ENCODE measurements at regions not wholly inside any gene's neighbourhood (a gene's known extent, or its start where the extent isn't known, plus 50 kb on each side); places are given as distances from the start of the nearest gene placed in this dataset.

GRCh38 chr11:28919194-28919593, 811.0 kb downstream of the METTL15 start:
- Histone ChIP-seq H3K36me3 (ENCODE audit: low read depth, missing control alignments) (no peaks in the 10 kb centered on the region), H3K9me3 (no peaks in the 10 kb centered on the region), H3K27ac (no peak overlapping the region), H3K27me3 (no peaks in the 10 kb centered on the region), H3K4me3 (no peak overlapping the region), H3K4me1 (no peaks in the 10 kb centered on the region)
- TF ChIP-seq CTCF (IDR thresholded peaks at IDR 0.05) (no peak), POLR2A (IDR thresholded peaks at IDR 0.05) (no peak)
- no peak for DNase-seq
- intact Hi-C loops (cut with DNase I; ENCODE audit: low total_unique reads): no loop called here
- WGBS, 2 donors: 86 to 90% methylated on average over 5 of the region's 5 CpGs

- no peak for DNase-seq
- Histone ChIP-seq H3K27ac (no peak overlapping the region), H3K36me3 (ENCODE audit: low read depth, missing control alignments) (no peaks in the 10 kb centered on the region), H3K9me3 (no peaks in the 10 kb centered on the region), H3K4me3 (no peak overlapping the region), H3K27me3 (no peaks in the 10 kb centered on the region), H3K4me1 (no peaks in the 10 kb centered on the region)
- TF ChIP-seq POLR2A (IDR thresholded peaks at IDR 0.05) (no peak), CTCF (IDR thresholded peaks at IDR 0.05) (no peak)
- intact Hi-C loops (cut with DNase I; ENCODE audit: low total_unique reads): no loop called here
Measured at GRCh38 chr11:28913883-28914282, 805.7 kb downstream of the METTL15 start.

GRCh38 chr11:28911829-28912228, 803.6 kb downstream of the METTL15 start:
- no peaks in the 10 kb centered on the region for H3K4me1 ChIP-seq
- WGBS, 2 donors: 84 to 91% methylated on average over 1 of the region's 1 CpG
- H3K36me3 ChIP-seq (ENCODE audit: low read depth, missing control alignments): no peaks in the 10 kb centered on the region
- intact Hi-C loops (cut with DNase I; ENCODE audit: low total_unique reads): no loop called here
- DNase-seq: no peak
- H3K27me3 ChIP-seq: no peaks in the 10 kb centered on the region
- H3K4me3 ChIP-seq: no peak overlapping the region
- TF ChIP-seq POLR2A (IDR thresholded peaks at IDR 0.05): no peak
- no peak for TF ChIP-seq CTCF (IDR thresholded peaks at IDR 0.05)
- H3K9me3 ChIP-seq: no peaks in the 10 kb centered on the region
- H3K27ac ChIP-seq: no peak overlapping the region

- no peak for DNase-seq
- WGBS, 2 donors: 85 to 95% methylated on average over 2 of the region's 2 CpGs
- Histone ChIP-seq H3K9me3 (no peaks in the 10 kb centered on the region), H3K4me1 (no peaks in the 10 kb centered on the region), H3K27me3 (no peaks in the 10 kb centered on the region), H3K27ac (no peak overlapping the region), H3K4me3 (no peak overlapping the region), H3K36me3 (ENCODE audit: low read depth, missing control alignments) (no peaks in the 10 kb centered on the region)
- intact Hi-C loops (cut with DNase I; ENCODE audit: low total_unique reads): no loop called here
- TF ChIP-seq CTCF (IDR thresholded peaks at IDR 0.05) (no peak), POLR2A (IDR thresholded peaks at IDR 0.05) (no peak)
Measured at GRCh38 chr11:28910926-28911325, 802.7 kb downstream of the METTL15 start.

GRCh38 chr11:28903716-28904115, 795.5 kb downstream of the METTL15 start:
- TF ChIP-seq POLR2A (IDR thresholded peaks at IDR 0.05): no peak
- no peak for TF ChIP-seq CTCF (IDR thresholded peaks at IDR 0.05)
- Histone ChIP-seq H3K27me3 (no peaks in the 10 kb centered on the region), H3K27ac (no peak overlapping the region), H3K4me3 (no peak overlapping the region), H3K9me3 (no peaks in the 10 kb centered on the region), H3K36me3 (ENCODE audit: low read depth, missing control alignments) (no peaks in the 10 kb centered on the region), H3K4me1 (no peaks in the 10 kb centered on the region)
- intact Hi-C loops (cut with DNase I; ENCODE audit: low total_unique reads): no loop called here
- no peak for DNase-seq
- 19 to 29% methylated on average over 2 of the region's 2 CpGs for WGBS, 2 donors
